ENCODE measurements at regions not wholly inside any gene's neighbourhood (a gene's known extent, or its start where the extent isn't known, plus 50 kb on each side); places are given as distances from the start of the nearest gene placed in this dataset.

- peak; percentile 92 for TF ChIP-seq CTCF (conservative IDR thresholded peaks at IDR 0.05)
- TF ChIP-seq ZFX (IDR thresholded peaks at IDR 0.05): no peak
Observed at GRCh38 chr7:35424869-35425495, 171.1 kb upstream of the TBX20 start.
